Stomach (tissue), 4 donors: ENCODE measurements at regions not wholly inside any gene's neighbourhood (a gene's known extent, or its start where the extent isn't known, plus 50 kb on each side); places are given as distances from the start of the nearest gene placed in this dataset.

Experiments used
- POLR2A ChIP-seq, 4 donors: fragments of 450-650 bp; IDR thresholded peaks; one replicate each; pipeline ENCODE4 v1.6.1; 2016; ENCODE audit warnings: antibody characterized with exemption in 4 of 4, control low read depth in 2 of 4, mild to moderate bottlenecking in 1 of 4, moderate library complexity in 1 of 4
- POLR2AphosphoS5 ChIP-seq, 3 donors: sonication (generic); formaldehyde crosslinking; IDR thresholded peaks; one replicate each; pipeline ENCODE4 v1.6.1; 2016; ENCODE audit warnings: antibody characterized with exemption in 3 of 3
- TF ChIP-seq, protein P1 (sequence below), 7 experiments: fragments of 450-650 bp in 4 of 7; fragments of 200-600 bp in 3 of 7; sonication (generic) in 3 of 7; IDR thresholded peaks; one replicate each; pipeline ENCODE4 v1.5.1; 2016 to 2019; ENCODE audit warnings: antibody characterized with exemption in 7 of 7, control low read depth in 2 of 7, mild to moderate bottlenecking in 1 of 7

GRCh38 chr6:90898763-90899162 is 311.9 kb upstream of the MAP3K7 start:
- TF ChIP-seq POLR2AphosphoS5 (IDR thresholded peaks at IDR 0.05) (no peak), POLR2A (IDR thresholded peaks at IDR 0.05) (no peak)
- TF ChIP-seq, protein P1, sequence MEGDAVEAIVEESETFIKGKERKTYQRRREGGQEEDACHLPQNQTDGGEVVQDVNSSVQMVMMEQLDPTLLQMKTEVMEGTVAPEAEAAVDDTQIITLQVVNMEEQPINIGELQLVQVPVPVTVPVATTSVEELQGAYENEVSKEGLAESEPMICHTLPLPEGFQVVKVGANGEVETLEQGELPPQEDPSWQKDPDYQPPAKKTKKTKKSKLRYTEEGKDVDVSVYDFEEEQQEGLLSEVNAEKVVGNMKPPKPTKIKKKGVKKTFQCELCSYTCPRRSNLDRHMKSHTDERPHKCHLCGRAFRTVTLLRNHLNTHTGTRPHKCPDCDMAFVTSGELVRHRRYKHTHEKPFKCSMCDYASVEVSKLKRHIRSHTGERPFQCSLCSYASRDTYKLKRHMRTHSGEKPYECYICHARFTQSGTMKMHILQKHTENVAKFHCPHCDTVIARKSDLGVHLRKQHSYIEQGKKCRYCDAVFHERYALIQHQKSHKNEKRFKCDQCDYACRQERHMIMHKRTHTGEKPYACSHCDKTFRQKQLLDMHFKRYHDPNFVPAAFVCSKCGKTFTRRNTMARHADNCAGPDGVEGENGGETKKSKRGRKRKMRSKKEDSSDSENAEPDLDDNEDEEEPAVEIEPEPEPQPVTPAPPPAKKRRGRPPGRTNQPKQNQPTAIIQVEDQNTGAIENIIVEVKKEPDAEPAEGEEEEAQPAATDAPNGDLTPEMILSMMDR (IDR thresholded peaks at IDR 0.05) = no peak
